GM21619 (cell line): ENCODE measurements at regions not wholly inside any gene's neighbourhood (a gene's known extent, or its start where the extent isn't known, plus 50 kb on each side); places are given as distances from the start of the nearest gene placed in this dataset.

Experiments
- ATAC-seq: cut with Tn5 transposase; IDR thresholded peaks from one replicate; pipeline ENCODE4 v1.9.1; 2021; ENCODE audit not compliant: unreplicated experiment

- ATAC-seq = no peak
Measured at GRCh38 chr4:180706766-180707165, 1536.4 kb upstream of the TENM3 start.

DNA sequence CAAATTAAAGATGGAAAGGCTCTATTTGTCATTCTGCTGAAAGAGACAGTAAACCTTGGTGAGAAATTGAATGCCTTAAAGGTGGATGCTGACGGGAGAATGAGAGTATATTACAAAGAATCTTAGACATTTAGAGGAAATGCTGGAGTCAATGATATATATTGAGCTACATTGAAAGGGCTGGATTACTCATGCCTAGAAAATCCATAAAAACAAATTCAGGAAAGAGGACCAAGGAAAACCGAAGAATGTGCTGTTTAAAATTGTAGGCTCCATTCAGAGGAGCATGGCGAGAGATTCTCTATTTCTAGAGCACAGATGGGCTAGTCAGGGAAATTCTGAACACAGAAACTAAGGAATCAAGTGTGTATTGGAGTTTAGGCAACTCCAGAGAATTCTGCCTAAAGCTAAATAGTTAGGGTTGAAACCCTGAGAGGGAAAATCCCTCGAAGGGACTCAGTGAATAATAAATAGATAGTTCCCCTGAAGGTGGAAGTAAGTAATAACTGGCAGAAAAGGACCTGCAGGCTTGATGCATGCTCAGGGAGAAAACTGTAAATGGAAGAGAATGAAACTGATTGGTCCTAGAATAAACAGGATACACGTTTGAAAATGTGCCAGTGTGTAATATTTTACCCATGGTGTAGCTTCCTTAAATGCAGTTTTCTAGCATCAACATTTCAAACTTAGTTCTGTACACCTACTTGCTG lies 1532.4 kb upstream of the TENM3 start:
- no peak for ATAC-seq

DNA sequence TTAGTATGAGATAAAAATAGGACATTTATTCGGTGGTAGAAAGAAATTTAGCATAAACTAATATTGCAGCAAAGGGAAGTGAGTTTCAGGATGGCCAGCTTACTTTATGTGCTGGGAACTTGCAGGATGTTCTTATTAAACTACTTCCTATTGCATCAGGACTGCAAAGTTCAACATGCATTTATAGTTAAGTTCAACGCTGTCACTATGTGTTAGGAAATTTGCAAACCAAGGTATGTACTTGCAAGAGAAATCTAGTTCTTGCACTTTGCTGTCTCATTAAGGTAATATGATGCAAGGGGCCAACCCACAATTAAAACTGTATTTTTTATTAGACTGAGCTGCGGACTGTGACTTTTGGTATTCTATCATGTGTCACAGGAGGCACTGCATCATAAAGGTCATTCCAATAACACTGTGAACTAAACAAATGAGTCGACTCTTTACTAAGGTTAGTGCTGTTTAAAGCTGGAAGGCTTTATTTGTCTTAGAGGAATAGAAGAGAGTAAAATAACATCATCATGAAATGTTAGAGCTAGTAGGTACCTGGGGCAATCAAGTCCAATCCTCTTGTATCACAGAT lies 1525.7 kb upstream of the TENM3 start:
- no peak for ATAC-seq

- ATAC-seq = no peak
Measured at GRCh38 chr4:180721356-180721755, 1521.8 kb upstream of the TENM3 start.

DNA sequence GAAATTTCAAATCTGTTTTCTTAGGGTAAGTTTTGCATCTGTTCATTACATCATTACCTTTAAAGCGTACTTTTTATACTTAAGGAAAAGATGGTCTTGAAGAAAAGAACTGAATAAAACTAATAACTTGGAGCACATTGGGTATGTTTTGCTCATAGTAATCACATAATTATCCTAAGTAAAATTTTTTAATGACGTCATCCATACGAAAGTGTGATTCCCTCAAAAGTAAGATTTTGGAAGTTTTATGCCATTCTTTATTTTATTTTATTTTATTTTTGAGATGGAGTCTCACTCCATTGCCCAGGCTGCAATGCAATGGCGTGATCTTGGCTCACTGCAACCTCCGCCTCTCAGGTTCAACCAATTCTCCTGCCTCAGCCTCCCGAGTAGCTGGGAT lies 1516.6 kb upstream of the TENM3 start:
- no peak for ATAC-seq

- no peak for ATAC-seq
Measured at GRCh38 chr4:180727478-180727877, 1515.7 kb upstream of the TENM3 start.

GRCh38 chr4:180734753-180735432 lies 1508.3 kb upstream of the TENM3 start:
- no peak for ATAC-seq

- no peak for ATAC-seq
Measured at GRCh38 chr4:180741703-180742102, 1501.5 kb upstream of the TENM3 start.

DNA sequence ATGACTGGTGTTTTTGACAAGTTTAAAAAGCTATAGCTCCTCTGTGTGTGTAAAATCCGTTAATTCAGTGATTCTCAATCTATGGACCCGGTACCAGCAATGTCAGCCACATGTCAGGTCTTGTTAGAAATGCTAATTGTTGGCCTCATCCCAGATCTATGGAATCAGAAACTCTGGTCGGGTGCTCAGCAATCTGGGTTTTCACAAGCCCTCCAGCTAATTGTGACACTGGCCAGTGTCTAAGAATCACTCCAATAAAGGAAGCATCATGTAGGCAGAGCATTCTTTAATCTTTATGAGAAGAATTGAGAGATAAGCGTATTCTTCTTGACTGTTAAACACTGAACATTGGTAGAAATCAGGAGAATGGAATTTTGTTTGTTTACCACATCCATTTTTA lies 1498.2 kb upstream of the TENM3 start:
- no peak for ATAC-seq

- no peak for ATAC-seq
Measured at GRCh38 chr4:180751009-180751408, 1492.2 kb upstream of the TENM3 start.

- no peak for ATAC-seq
Measured at GRCh38 chr4:180757927-180758326, 1485.3 kb upstream of the TENM3 start.

DNA sequence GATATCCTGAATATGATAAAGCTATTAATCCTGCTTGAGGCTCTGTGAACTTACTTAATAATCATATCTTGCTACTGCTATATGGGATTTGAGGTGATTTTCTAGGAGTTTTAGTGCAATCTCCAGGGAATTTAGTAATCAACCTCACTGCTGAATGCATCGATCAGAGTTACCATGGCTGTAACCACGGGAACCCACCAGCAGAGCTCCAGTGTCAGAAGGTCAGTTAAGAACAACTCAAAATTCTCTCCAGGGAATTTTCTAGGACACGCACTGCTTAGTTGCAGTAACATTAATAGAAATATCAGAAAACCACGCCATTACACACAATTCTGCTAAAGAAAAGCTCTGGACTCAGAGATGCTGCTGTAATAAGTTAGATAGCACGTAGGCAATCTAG lies 1477.2 kb upstream of the TENM3 start:
- ATAC-seq = no peak

- ATAC-seq = no peak
Measured at GRCh38 chr4:180766944-180767729, 1476.1 kb upstream of the TENM3 start.

DNA sequence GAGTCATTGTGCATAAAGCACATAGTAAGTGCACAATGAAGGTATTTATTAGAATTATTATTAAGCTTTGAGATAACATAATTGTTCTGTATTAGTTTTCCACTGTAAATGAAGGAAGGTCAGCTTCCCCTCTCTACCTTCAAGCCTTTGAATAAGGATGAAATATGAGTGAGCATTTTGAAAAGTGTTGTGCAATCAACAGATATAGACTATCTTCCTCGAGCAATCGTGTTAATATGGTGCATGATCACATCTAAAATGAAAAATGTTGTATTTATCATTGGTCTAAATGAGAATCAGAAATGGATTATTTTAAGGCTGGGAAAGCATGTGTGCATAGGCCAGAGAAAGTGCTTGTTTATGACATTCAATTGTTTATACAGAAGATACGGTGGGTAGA lies 1474.6 kb upstream of the TENM3 start:
- no peak for ATAC-seq

GRCh38 chr4:180769791-180770190 lies 1473.4 kb upstream of the TENM3 start:
- ATAC-seq = no peak

GRCh38 chr4:180770265-180770664 lies 1472.9 kb upstream of the TENM3 start:
- no peak for ATAC-seq

GRCh38 chr4:180784940-180785339 lies 1458.3 kb upstream of the TENM3 start:
- ATAC-seq = no peak

DNA sequence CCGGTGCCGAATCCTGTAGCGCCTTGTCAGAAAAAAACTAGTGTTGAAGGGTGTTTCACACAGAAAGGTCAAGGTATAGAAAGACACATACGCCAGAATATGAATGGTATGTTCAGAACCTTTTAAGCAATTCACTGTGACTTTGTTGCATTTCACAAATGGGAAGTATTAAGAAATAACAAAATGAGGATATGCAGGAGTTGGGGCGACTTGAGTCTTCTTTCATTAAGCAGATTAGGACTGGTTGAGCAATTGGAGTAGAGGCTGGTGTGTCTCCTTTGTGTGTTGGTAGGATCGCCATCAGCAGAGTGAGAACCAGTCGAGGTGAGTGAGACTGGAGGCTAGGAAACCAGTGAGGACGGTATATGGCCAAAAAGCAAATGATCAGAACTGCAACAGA lies 1454.5 kb upstream of the TENM3 start:
- no peak for ATAC-seq

DNA sequence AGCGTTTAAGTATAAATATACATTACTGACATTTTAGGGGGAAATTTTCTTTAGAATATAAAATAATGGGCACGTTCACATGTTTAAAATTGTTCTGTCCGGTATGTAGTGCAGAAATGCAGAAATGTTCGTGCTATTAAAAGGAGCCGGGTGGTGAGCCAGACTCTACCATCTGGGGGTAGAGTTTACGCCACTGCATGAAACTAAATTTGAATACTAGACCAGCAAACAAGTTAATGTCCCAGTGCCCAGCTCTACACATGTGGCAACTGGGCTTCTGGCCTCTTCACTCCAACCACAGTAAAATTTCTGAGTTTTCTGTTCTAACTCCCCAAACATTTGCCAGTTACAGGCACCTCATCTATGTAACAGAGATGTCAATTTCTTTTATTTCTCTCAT lies 1453.3 kb upstream of the TENM3 start:
- ATAC-seq = no peak

GRCh38 chr4:180790471-180790870 lies 1452.7 kb upstream of the TENM3 start:
- no peak for ATAC-seq

GRCh38 chr4:180792541-180792940 lies 1450.7 kb upstream of the TENM3 start:
- ATAC-seq = no peak

GRCh38 chr4:180794333-180794732 lies 1448.9 kb upstream of the TENM3 start:
- ATAC-seq = no peak
